ENCODE measurements at regions not wholly inside any gene's neighbourhood (a gene's known extent, or its start where the extent isn't known, plus 50 kb on each side); places are given as distances from the start of the nearest gene placed in this dataset.

DNA sequence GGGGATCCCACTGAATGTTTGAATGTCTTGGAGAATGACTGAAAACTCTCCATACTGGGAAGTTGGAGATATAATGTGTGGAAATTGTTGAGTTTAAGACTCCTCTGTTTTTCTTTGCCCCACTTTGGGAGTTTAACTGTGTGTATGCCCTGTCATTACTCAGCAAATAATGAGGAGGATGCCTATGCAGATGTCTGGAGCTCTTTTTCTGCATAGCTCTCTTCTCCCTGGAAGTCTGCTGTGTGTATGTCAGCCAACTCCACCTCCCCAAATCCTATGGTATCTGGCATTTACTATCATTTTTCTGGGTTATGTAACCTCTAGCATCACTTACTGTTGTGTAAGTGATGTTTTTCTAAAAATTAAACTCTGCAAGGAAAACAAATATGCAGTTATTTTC is 122.2 kb downstream of the ANKRD7 start:
- TF ChIP-seq, protein P1, sequence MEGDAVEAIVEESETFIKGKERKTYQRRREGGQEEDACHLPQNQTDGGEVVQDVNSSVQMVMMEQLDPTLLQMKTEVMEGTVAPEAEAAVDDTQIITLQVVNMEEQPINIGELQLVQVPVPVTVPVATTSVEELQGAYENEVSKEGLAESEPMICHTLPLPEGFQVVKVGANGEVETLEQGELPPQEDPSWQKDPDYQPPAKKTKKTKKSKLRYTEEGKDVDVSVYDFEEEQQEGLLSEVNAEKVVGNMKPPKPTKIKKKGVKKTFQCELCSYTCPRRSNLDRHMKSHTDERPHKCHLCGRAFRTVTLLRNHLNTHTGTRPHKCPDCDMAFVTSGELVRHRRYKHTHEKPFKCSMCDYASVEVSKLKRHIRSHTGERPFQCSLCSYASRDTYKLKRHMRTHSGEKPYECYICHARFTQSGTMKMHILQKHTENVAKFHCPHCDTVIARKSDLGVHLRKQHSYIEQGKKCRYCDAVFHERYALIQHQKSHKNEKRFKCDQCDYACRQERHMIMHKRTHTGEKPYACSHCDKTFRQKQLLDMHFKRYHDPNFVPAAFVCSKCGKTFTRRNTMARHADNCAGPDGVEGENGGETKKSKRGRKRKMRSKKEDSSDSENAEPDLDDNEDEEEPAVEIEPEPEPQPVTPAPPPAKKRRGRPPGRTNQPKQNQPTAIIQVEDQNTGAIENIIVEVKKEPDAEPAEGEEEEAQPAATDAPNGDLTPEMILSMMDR (IDR thresholded peaks at IDR 0.05; ENCODE audit: insufficient read depth, low read length), result no peak
- H3K4me3 ChIP-seq (ENCODE audit: low read depth, low read length), result no peak overlapping the region
- DNase-seq (ENCODE audit: low read depth), result no peak

DNA sequence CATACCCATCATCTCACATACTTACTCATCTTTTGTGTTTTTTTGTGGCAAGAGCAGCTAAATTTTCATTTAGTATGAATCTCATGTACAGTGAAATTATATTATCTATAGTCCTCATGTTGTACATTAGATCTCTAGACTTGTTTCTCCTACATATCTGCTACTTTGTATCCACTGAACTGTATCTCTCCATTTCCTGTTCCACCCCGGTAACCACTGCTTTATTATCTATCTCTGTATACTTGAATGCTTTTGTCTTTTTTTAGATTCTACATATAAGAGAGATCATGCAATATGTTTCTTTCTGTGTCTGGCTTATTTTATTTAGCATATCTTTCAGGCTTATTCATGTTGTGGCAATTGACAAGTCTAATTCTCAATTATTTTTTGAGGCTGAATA is 125.1 kb downstream of the ANKRD7 start:
- no peak overlapping the region for H3K4me3 ChIP-seq (ENCODE audit: low read depth, low read length)
- TF ChIP-seq, protein P1 (IDR thresholded peaks at IDR 0.05; ENCODE audit: insufficient read depth, low read length), result no peak
- no peak for DNase-seq (ENCODE audit: low read depth)

DNA sequence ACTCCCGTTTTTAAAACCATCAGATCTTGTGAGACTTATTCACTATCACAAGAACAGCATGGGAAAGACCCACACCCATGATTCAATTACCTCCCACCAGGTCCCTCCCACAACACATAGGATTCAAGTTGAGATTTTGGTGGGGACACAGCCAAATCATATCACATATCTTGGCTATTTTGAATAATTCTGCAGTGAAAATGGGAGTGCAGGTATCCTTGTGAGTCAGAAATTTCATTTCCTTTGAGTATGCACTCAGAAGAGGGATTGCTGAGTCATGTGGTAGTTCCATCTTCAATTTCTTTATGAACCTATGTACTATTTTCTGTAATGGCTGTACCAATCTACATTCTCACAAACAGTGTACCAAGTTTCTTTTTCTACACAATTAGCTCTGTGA is 125.8 kb downstream of the ANKRD7 start:
- TF ChIP-seq, protein P1 (IDR thresholded peaks at IDR 0.05; ENCODE audit: insufficient read depth, low read length), result no peak
- no peak overlapping the region for H3K4me3 ChIP-seq (ENCODE audit: low read depth, low read length)
- DNase-seq (ENCODE audit: low read depth), result no peak

DNA sequence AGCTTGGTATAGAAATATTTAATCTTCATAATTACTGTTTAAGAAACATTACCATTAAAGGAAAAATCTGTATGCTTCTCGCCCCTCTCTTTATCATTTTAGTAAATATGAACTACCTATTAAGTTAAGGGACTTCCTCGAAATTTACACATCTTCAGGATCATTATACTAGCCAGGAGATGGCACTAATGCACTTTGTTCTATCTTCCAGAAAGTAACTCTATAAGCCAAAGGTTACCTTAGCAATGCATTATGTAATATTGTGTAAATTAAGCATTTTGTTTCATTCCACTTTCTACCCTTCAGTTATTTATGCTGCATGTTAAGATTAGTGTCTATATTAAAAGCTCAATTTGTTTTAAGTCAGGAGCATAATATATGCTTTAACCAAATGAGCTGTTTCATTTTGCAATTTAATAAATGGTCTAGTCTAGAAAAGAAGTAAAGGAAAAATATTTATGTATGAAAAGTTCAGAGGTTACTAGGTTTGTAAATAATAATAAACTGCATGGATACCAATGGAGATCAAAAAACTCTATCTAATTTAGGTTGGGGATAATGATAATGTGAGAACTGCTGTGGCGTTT is 128.5 kb downstream of the ANKRD7 start:
- H3K4me3 ChIP-seq (ENCODE audit: low read depth, low read length), result no peak overlapping the region
- DNase-seq (ENCODE audit: low read depth), result peak; percentile 6
- TF ChIP-seq, protein P1 (IDR thresholded peaks at IDR 0.05; ENCODE audit: insufficient read depth, low read length), result no peak

DNA sequence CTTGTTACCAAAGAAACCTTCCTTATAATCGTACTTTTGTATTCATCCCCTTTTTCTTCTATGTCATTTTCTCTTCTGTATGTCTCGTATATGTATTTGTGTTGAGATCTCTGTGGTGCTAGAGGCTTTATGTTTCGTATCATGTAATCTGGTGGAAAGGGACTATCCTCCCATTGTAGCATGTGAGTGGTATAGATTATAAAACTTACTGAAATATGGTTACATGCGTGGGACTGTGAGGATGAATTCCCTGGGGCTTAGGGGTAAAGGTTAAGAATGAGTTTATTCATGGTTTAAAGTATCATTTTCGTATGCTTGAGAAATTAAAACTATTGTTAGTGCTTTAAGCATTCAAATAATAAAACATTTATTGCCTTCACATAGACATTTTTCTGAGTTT is 141.9 kb downstream of the ANKRD7 start:
- TF ChIP-seq, protein P1 (IDR thresholded peaks at IDR 0.05; ENCODE audit: insufficient read depth, low read length), result no peak

DNA sequence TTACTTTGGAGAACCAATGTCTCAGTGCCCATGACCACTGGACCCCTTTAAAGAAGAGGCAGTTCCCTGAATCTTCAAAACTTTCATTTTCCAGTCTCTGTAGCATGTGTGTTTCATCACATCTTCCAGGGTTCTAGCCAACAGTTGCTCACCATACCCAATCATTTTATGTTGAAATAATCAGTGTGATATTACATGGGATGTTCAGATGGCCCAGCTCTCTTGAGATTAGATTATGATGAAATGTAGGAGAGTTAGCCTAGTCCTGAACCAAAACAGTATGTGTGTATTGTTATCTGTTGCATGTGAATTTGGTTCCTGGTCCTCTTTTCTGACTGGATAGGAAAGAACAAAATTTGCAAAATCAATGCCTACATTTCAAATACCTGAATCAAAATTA is 144.5 kb downstream of the ANKRD7 start:
- no peak overlapping the region for H3K4me3 ChIP-seq (ENCODE audit: low read depth, low read length)
- no peak for DNase-seq (ENCODE audit: low read depth)
- TF ChIP-seq, protein P1 (IDR thresholded peaks at IDR 0.05; ENCODE audit: insufficient read depth, low read length), result no peak

More for the DNA sequence above, 141.9 kb downstream of the ANKRD7 start:
- no peak for DNase-seq (ENCODE audit: low read depth)
- no peak overlapping the region for H3K4me3 ChIP-seq (ENCODE audit: low read depth, low read length)

DNA sequence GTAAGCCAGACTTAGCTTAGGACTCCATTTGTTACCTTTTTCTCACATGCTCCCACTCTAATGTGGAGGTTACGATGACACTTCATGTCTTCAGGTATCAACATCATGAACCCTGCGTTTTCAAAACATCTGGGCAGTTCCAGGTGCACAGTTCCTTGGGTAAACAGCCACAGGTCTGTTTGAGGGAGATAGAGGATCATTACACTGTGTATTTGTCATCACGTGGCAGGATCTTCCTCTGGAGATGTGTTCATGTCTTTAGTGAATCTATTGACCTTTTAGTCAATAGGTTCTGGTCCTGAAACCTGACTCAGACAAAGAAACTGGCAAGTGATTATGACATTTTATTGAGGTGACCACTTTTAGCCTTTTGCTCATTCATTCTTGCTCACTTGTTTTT is 145.5 kb downstream of the ANKRD7 start:
- TF ChIP-seq, protein P1 (IDR thresholded peaks at IDR 0.05; ENCODE audit: insufficient read depth, low read length), result no peak
- no peak for DNase-seq (ENCODE audit: low read depth)
- H3K4me3 ChIP-seq (ENCODE audit: low read depth, low read length), result no peak overlapping the region

All from fibroblast of the aortic adventitia (primary cell).